Neuronal stem cell (in vitro differentiated cells): ENCODE measurements at regions not wholly inside any gene's neighbourhood (a gene's known extent, or its start where the extent isn't known, plus 50 kb on each side); places are given as distances from the start of the nearest gene placed in this dataset.
"Not testable (repeated sequence)": the region's sequence is repeated elsewhere in the genome, so short reads cannot be mapped to it uniquely, and the experiment has no call there.

ENCODE experiments used
- DNase-seq: peaks from one replicate; pipeline ENCODE4 v3.0.0-alpha.2; 2013; ENCODE audit warnings: low spot score
- H2AFZ ChIP-seq: one replicate; pipeline ENCODE4 v1.6.1; 2013; ENCODE audit warnings: mild to moderate bottlenecking, low read length, inconsistent platforms
- H2AK5ac ChIP-seq: 2 replicates; pipeline ENCODE4 v1.6.1; 2013; ENCODE audit warnings: low read depth, mild to moderate bottlenecking, inconsistent platforms, low read length, moderate library complexity, mixed read lengths
- H2BK120ac ChIP-seq: 2 replicates; pipeline ENCODE4 v1.6.1; 2013; ENCODE audit warnings: low read depth, mild to moderate bottlenecking, inconsistent platforms, low read length, moderate library complexity, mixed read lengths
- H2BK12ac ChIP-seq: one replicate; pipeline ENCODE4 v1.6.1; 2013; ENCODE audit warnings: low read length, inconsistent platforms
- H2BK15ac ChIP-seq: 2 replicates; pipeline ENCODE4 v1.6.1; 2013; ENCODE audit warnings: mild to moderate bottlenecking, low read length, inconsistent platforms, mixed read lengths
- H2BK5ac ChIP-seq: one replicate; pipeline ENCODE4 v1.6.1; 2013; ENCODE audit warnings: inconsistent platforms, mild to moderate bottlenecking, low read length, moderate library complexity
- H3K14ac ChIP-seq: one replicate; pipeline ENCODE4 v1.6.1; 2013; ENCODE audit warnings: low read length, inconsistent platforms
- H3K18ac ChIP-seq: 2 replicates; pipeline ENCODE4 v1.6.1; 2013; ENCODE audit warnings: low read length, inconsistent platforms
- H3K23ac ChIP-seq: 2 replicates; pipeline ENCODE4 v1.6.1; 2013; ENCODE audit warnings: low read depth, mild to moderate bottlenecking, mixed read lengths, low read length, inconsistent platforms; ENCODE audit not compliant: poor library complexity
- H3K27ac ChIP-seq: replicated peaks from 3 replicates; pipeline ENCODE4 v1.5.1; 2013; ENCODE audit warnings: low read length, inconsistent platforms
- H3K27me3 ChIP-seq, 3 experiments: 2 replicates each; pipeline ENCODE4 v1.6.1; 2013; ENCODE audit warnings: low read length in 3 of 3, mild to moderate bottlenecking in 2 of 3, inconsistent platforms in 1 of 3, low read depth in 1 of 3, mixed read lengths in 1 of 3, moderate library complexity in 1 of 3; ENCODE audit not compliant: control insufficient read depth in 3 of 3, insufficient read depth in 3 of 3
- H3K36me3 ChIP-seq, 2 donors: replicated peaks in 1 of 2; 2 replicates each; pipeline ENCODE4 v1.6.1; 2013; ENCODE audit warnings: low read length in 2 of 2; ENCODE audit not compliant: control insufficient read depth in 2 of 2, insufficient read depth in 2 of 2
- H3K4ac ChIP-seq: 2 replicates; pipeline ENCODE4 v1.6.1; 2013; ENCODE audit warnings: inconsistent platforms, mild to moderate bottlenecking, low read length, moderate library complexity
- H3K4me1 ChIP-seq, 2 donors: 1 replicate in 1 of 2; 2 replicates in 1 of 2; pipeline ENCODE4 v1.6.1; 2013; ENCODE audit warnings: low read length in 2 of 2, low read depth in 1 of 2; ENCODE audit not compliant: control insufficient read depth in 2 of 2, insufficient read depth in 1 of 2
- H3K4me2 ChIP-seq: one replicate; pipeline ENCODE4 v1.6.1; 2013; ENCODE audit warnings: mild to moderate bottlenecking, low read length, inconsistent platforms; ENCODE audit not compliant: insufficient read depth, poor library complexity, severe bottlenecking
- H3K4me3 ChIP-seq, 2 donors: 2 replicates each; pipeline ENCODE4 v1.5.1; 2013; ENCODE audit warnings: low read length in 2 of 2, mild to moderate bottlenecking in 2 of 2, inconsistent platforms in 1 of 2, moderate library complexity in 1 of 2
- H3K79me1 ChIP-seq: one replicate; pipeline ENCODE4 v1.6.1; 2013; ENCODE audit warnings: low read depth, mild to moderate bottlenecking, inconsistent platforms, low read length, moderate library complexity
- H3K9ac ChIP-seq: one replicate; pipeline ENCODE4 v1.6.1; 2013; ENCODE audit warnings: mild to moderate bottlenecking, low read depth, low read length, inconsistent platforms; ENCODE audit not compliant: poor library complexity
- H3K9me3 ChIP-seq, 2 donors: replicated peaks in 1 of 2; 2 replicates each; pipeline versions ENCODE3 to v1.6.1; 2013; ENCODE audit warnings: low read length in 2 of 2, mild to moderate bottlenecking in 2 of 2, inconsistent platforms in 1 of 2, low read depth in 1 of 2, mixed read lengths in 1 of 2, moderate library complexity in 1 of 2; ENCODE audit not compliant: control insufficient read depth in 2 of 2, insufficient read depth in 1 of 2
- H4K8ac ChIP-seq: one replicate; pipeline ENCODE4 v1.6.1; 2013; ENCODE audit warnings: low read depth, mild to moderate bottlenecking, inconsistent platforms, low read length, moderate library complexity
- H4K91ac ChIP-seq: one replicate; pipeline ENCODE4 v1.6.1; 2013; ENCODE audit warnings: low read length, low read depth, mild to moderate bottlenecking, inconsistent platforms; ENCODE audit not compliant: poor library complexity
- WGBS, 2 donors: extraction: QIAGEN DNeasy Blood & Tissue Kit; methylation state at CpG; one replicate each; pipeline ENCODE4 v1.1.7; 2013; ENCODE audit warnings: missing lambda C conversion rate in 2 of 2, mixed read lengths in 1 of 2; ENCODE audit not compliant: insufficient read length in 2 of 2, insufficient replicate concordance in 1 of 2; ENCODE audit errors: extremely low coverage in 2 of 2; 5-methylcytosine and 5-hydroxymethylcytosine counted together

- not testable (repeated sequence) for H3K79me1 ChIP-seq, H2BK15ac ChIP-seq, H3K36me3 ChIP-seq
Observed at GRCh38 chr15:47047981-47048380, 669.3 kb upstream of the SEMA6D start.

GRCh38 chr15:47066392-47066791 is 650.9 kb upstream of the SEMA6D start:
- Histone ChIP-seq H3K4me2 (no peak overlapping the region), H3K4me1 (no peaks in the 10 kb centered on the region), H3K18ac (no peak overlapping the region), H4K8ac (no peak overlapping the region), H2AFZ (no peak overlapping the region), H2BK12ac (no peak overlapping the region), H3K27me3 (no peaks in the 10 kb centered on the region), H3K27ac (no peak overlapping the region), H3K9ac (no peak overlapping the region), H3K4me3 (no peak overlapping the region), H3K4ac (no peak overlapping the region), H3K36me3 (no peaks in the 10 kb centered on the region), H2BK5ac (no peak overlapping the region), H3K79me1 (no peaks in the 10 kb centered on the region), H2BK120ac (no peak overlapping the region), H2AK5ac (no peak overlapping the region), H4K91ac (no peak overlapping the region), H3K14ac (no peak overlapping the region), H3K23ac (no peak overlapping the region), H3K9me3 (no peaks in the 10 kb centered on the region), H2BK15ac (no peak overlapping the region)
- no CpG with 5 or more reads among the region's 7 CpGs for WGBS, 2 donors
- no peak for DNase-seq

More at GRCh38 chr15:47047981-47048380, 669.3 kb upstream of the SEMA6D start:
- not testable (repeated sequence) for H3K14ac ChIP-seq, DNase-seq, H3K4me1 ChIP-seq, H3K9me3 ChIP-seq, H3K4me3 ChIP-seq, H3K18ac ChIP-seq, H3K4me2 ChIP-seq, H3K9ac ChIP-seq, H2BK5ac ChIP-seq, H2AK5ac ChIP-seq, H3K27me3 ChIP-seq, H4K91ac ChIP-seq, H3K23ac ChIP-seq, H2BK120ac ChIP-seq, H2BK12ac ChIP-seq, H3K27ac ChIP-seq, H4K8ac ChIP-seq, H2AFZ ChIP-seq, H3K4ac ChIP-seq

- H3K36me3 ChIP-seq, H3K79me1 ChIP-seq, H3K23ac ChIP-seq, H2AFZ ChIP-seq, H2AK5ac ChIP-seq, H3K4me2 ChIP-seq, H2BK120ac ChIP-seq, H3K9ac ChIP-seq, H3K4me1 ChIP-seq, DNase-seq, H3K27me3 ChIP-seq, H3K4ac ChIP-seq, H2BK15ac ChIP-seq, H4K91ac ChIP-seq, H3K18ac ChIP-seq, H4K8ac ChIP-seq, H3K9me3 ChIP-seq, H3K27ac ChIP-seq, H2BK12ac ChIP-seq, H2BK5ac ChIP-seq, H3K4me3 ChIP-seq, H3K14ac ChIP-seq: not testable (repeated sequence)
- no CpG with 5 or more reads among the region's 4 CpGs for WGBS, 2 donors
Observed at GRCh38 chr15:47077846-47078245, 639.5 kb upstream of the SEMA6D start.

- H3K4ac ChIP-seq = no peak overlapping the region
- H3K18ac ChIP-seq = no peak overlapping the region
- H3K4me3 ChIP-seq = no peak overlapping the region
- H3K4me2 ChIP-seq = no peak overlapping the region
- H3K27me3 ChIP-seq = no peaks in the 10 kb centered on the region
- H4K91ac ChIP-seq = no peak overlapping the region
- H3K9ac ChIP-seq = no peak overlapping the region
- H2BK12ac ChIP-seq = no peak overlapping the region
- H2BK120ac ChIP-seq = no peak overlapping the region
- no peak overlapping the region for H2BK15ac ChIP-seq
- no peak overlapping the region for H4K8ac ChIP-seq
- no peaks in the 10 kb centered on the region for H3K4me1 ChIP-seq
- H3K27ac ChIP-seq = no peak overlapping the region
- DNase-seq = no peak
- H2AFZ ChIP-seq = no peak overlapping the region
- no peaks in the 10 kb centered on the region for H3K36me3 ChIP-seq
- no peak overlapping the region for H3K23ac ChIP-seq
- H3K14ac ChIP-seq = no peak overlapping the region
- H2AK5ac ChIP-seq = no peak overlapping the region
- no peak overlapping the region for H2BK5ac ChIP-seq
- H3K9me3 ChIP-seq = no peaks in the 10 kb centered on the region
- WGBS, 2 donors = no CpG with 5 or more reads among the region's 2 CpGs
- no peaks in the 10 kb centered on the region for H3K79me1 ChIP-seq
Observed at GRCh38 chr15:47095833-47096232, 621.5 kb upstream of the SEMA6D start.
